Breast epithelium (tissue), 4 donors: ENCODE measurements at regions not wholly inside any gene's neighbourhood (a gene's known extent, or its start where the extent isn't known, plus 50 kb on each side); places are given as distances from the start of the nearest gene placed in this dataset.
A peak's percentile ranks its signal among the peaks of the same experiment; 100 is the strongest.

Experiments used
- DNase-seq, 2 donors: peaks; one replicate each; pipeline ENCODE4 v3.0.0-alpha.2; 2019; ENCODE audit warnings: low spot score in 2 of 2
- H3K27ac ChIP-seq, 2 donors: fragments of 200-600 bp; sonication (generic) in 1 of 2; one replicate each; pipeline ENCODE4 v1.5.1; 2016 to 2019; ENCODE audit warnings: mild to moderate bottlenecking in 1 of 2
- H3K27me3 ChIP-seq, 2 donors: fragments of 200-600 bp; sonication (generic) in 1 of 2; one replicate each; pipeline versions ENCODE4 v1.5.1 to v1.6.0; 2017 to 2019; ENCODE audit warnings: control low read depth in 1 of 2, mild to moderate bottlenecking in 1 of 2
- H3K36me3 ChIP-seq: fragments of 200-600 bp; one replicate; pipeline ENCODE4 v1.5.1; 2019
- H3K4me1 ChIP-seq, 2 donors: fragments of 200-600 bp; sonication (generic); one replicate each; pipeline ENCODE4 v1.5.1; 2016 to 2019; ENCODE audit warnings: control low read depth in 1 of 2
- H3K4me3 ChIP-seq, 3 donors: fragments of 200-600 bp; sonication (generic); 1 replicate in 2 of 3; 2 replicates in 1 of 3; pipeline ENCODE4 v1.5.1; 2016 to 2019; ENCODE audit warnings: mild to moderate bottlenecking in 3 of 3, moderate library complexity in 2 of 3
- H3K9me3 ChIP-seq, 2 donors: fragments of 200-600 bp; sonication (generic) in 1 of 2; one replicate each; pipeline ENCODE4 v1.5.1; 2016 to 2019; ENCODE audit warnings: control low read depth in 1 of 2
- CTCF ChIP-seq, 3 donors: fragments of 450-650 bp; IDR thresholded peaks; one replicate each; pipeline ENCODE4 v1.5.1; 2016 to 2017; ENCODE audit warnings: antibody characterized with exemption in 3 of 3, mild to moderate bottlenecking in 3 of 3, moderate library complexity in 3 of 3
- POLR2A ChIP-seq: fragments of 450-650 bp; IDR thresholded peaks from one replicate; pipeline ENCODE4 v1.6.1; 2016; ENCODE audit warnings: antibody characterized with exemption, mild to moderate bottlenecking, moderate library complexity
- POLR2AphosphoS5 ChIP-seq, 3 donors: sonication (generic); formaldehyde crosslinking; IDR thresholded peaks; one replicate each; pipeline ENCODE4 v1.6.1; 2017; ENCODE audit warnings: antibody characterized with exemption in 3 of 3
- intact Hi-C: fragments of 100-400 bp; cut with DNase I; formaldehyde crosslinking; loops from one replicate; pipeline ENCODE4 v1.15.1; 2023; ENCODE audit warnings: low total_unique reads

GRCh38 chr10:30756896-30757295 is 127.3 kb upstream of the LYZL2 start:
- no peak overlapping the region for H3K27ac ChIP-seq
- no peak for DNase-seq
- H3K9me3 ChIP-seq = peaks cover 0 to 4% of the 10 kb centered on the region in 2 donors
- no peak for TF ChIP-seq CTCF (IDR thresholded peaks at IDR 0.05)
- TF ChIP-seq POLR2A = no peak
- no peak for TF ChIP-seq POLR2AphosphoS5 (IDR thresholded peaks at IDR 0.05)
- H3K4me1 ChIP-seq = no peaks in the 10 kb centered on the region
- H3K4me3 ChIP-seq = no peak overlapping the region
- H3K36me3 ChIP-seq = no peaks in the 10 kb centered on the region
- no peaks in the 10 kb centered on the region for H3K27me3 ChIP-seq
- intact Hi-C loops = no loop called here

GRCh38 chr10:30756151-30756550 is 126.6 kb upstream of the LYZL2 start:
- no peak for DNase-seq
- Histone ChIP-seq H3K27me3 (no peaks in the 10 kb centered on the region), H3K4me3 (no peak overlapping the region), H3K36me3 (no peaks in the 10 kb centered on the region), H3K9me3 (peaks cover 0 to 1% of the 10 kb centered on the region in 2 donors), H3K4me1 (no peaks in the 10 kb centered on the region), H3K27ac (no peak overlapping the region)
- no peak for TF ChIP-seq CTCF (IDR thresholded peaks at IDR 0.05)
- TF ChIP-seq POLR2A = no peak
- TF ChIP-seq POLR2AphosphoS5 (IDR thresholded peaks at IDR 0.05) = no peak
- intact Hi-C loops = no loop called here

- Histone ChIP-seq H3K27me3 (no peaks in the 10 kb centered on the region), H3K4me3 (no peak overlapping the region), H3K27ac (peak overlapping the region; percentile 17 to 68), H3K9me3 (no peaks in the 10 kb centered on the region), H3K4me1 (no peaks in the 10 kb centered on the region), H3K36me3 (no peaks in the 10 kb centered on the region)
- TF ChIP-seq POLR2A (no peak), CTCF (IDR thresholded peaks at IDR 0.05) (no peak), POLR2AphosphoS5 (IDR thresholded peaks at IDR 0.05) (no peak)
- intact Hi-C loops = no loop called here
- DNase-seq = no peak
Observed at GRCh38 chr10:30755441-30755953, 125.9 kb upstream of the LYZL2 start.

- intact Hi-C loops = no loop called here
- no peak overlapping the region for H3K27ac ChIP-seq
- H3K27me3 ChIP-seq = no peaks in the 10 kb centered on the region
Observed at GRCh38 chr10:30752481-30752881, 122.9 kb upstream of the LYZL2 start.

More at GRCh38 chr10:30752481-30752881, 122.9 kb upstream of the LYZL2 start:
- DNase-seq = no peak
- Histone ChIP-seq H3K36me3 (no peaks in the 10 kb centered on the region), H3K9me3 (no peaks in the 10 kb centered on the region), H3K4me3 (no peak overlapping the region), H3K4me1 (no peaks in the 10 kb centered on the region)
- TF ChIP-seq CTCF (IDR thresholded peaks at IDR 0.05) (no peak), POLR2A (no peak), POLR2AphosphoS5 (IDR thresholded peaks at IDR 0.05) (no peak)
